GM23338 (cell line): ENCODE measurements at regions not wholly inside any gene's neighbourhood (a gene's known extent, or its start where the extent isn't known, plus 50 kb on each side); places are given as distances from the start of the nearest gene placed in this dataset.
A peak's percentile ranks its signal among the peaks of the same experiment; 100 is the strongest.

Experiments used
- ATAC-seq: fragments of 200-7000 bp; cut with Tn5 transposase; 3 replicates; pipeline ENCODE4 v1.9.1; 2020
- DNase-seq: peaks from one replicate; pipeline ENCODE4 v3.0.0-alpha.2; 2015; ENCODE audit warnings: low spot score
- H2AFZ ChIP-seq: fragments of 200-600 bp; sonication (generic); 2 replicates; pipeline ENCODE4 v1.8.0; 2016; ENCODE audit warnings: antibody characterized with exemption, mild to moderate bottlenecking, moderate library complexity
- H3F3A ChIP-seq: fragments of 200-600 bp; sonication (generic); replicated peaks from 2 replicates; pipeline ENCODE4 v1.8.0; 2017; ENCODE audit warnings: antibody characterized with exemption, mixed run types, low read depth
- H3K27ac ChIP-seq: fragments of 200-600 bp; sonication (generic); 2 replicates; pipeline ENCODE4 v1.6.1; 2016; ENCODE audit warnings: low read depth
- H3K27me3 ChIP-seq: fragments of 200-600 bp; sonication (generic); 2 replicates; pipeline ENCODE4 v1.8.0; 2016; ENCODE audit warnings: mild to moderate bottlenecking, mixed run types, moderate library complexity; ENCODE audit not compliant: insufficient read depth
- H3K36me3 ChIP-seq: fragments of 200-600 bp; sonication (generic); 2 replicates; pipeline ENCODE4 v1.8.0; 2016; ENCODE audit warnings: mild to moderate bottlenecking; ENCODE audit not compliant: insufficient read depth
- H3K4me1 ChIP-seq: fragments of 200-600 bp; sonication (generic); 2 replicates; pipeline ENCODE4 v1.8.0; 2016; ENCODE audit warnings: mild to moderate bottlenecking, moderate library complexity; ENCODE audit not compliant: insufficient read depth
- H3K4me2 ChIP-seq: fragments of 200-600 bp; sonication (generic); 2 replicates; pipeline ENCODE4 v1.7.1; 2017; ENCODE audit warnings: mixed run types
- H3K4me3 ChIP-seq: fragments of 200-600 bp; sonication (generic); 2 replicates; pipeline ENCODE4 v1.6.1; 2016; ENCODE audit warnings: mixed run types
- H3K79me2 ChIP-seq: fragments of 200-600 bp; sonication (generic); replicated peaks from 2 replicates; pipeline ENCODE4 v1.8.0; 2017; ENCODE audit warnings: mild to moderate bottlenecking; ENCODE audit not compliant: insufficient read depth
- H3K9me2 ChIP-seq: fragments of 200-600 bp; sonication (generic); 2 replicates; pipeline ENCODE4 v1.8.0; 2017; ENCODE audit not compliant: insufficient read depth
- H4K20me1 ChIP-seq: fragments of 200-600 bp; sonication (generic); replicated peaks from 2 replicates; pipeline ENCODE4 v1.8.0; 2017; ENCODE audit warnings: mild to moderate bottlenecking; ENCODE audit not compliant: insufficient read depth
- H3K27ac Mint-ChIP-seq: 2 replicates; pipeline ENCODE4 v1.8.0; 2020; ENCODE audit warnings: inconsistent platforms, mild to moderate bottlenecking, moderate library complexity, mixed read lengths
- H3K27me3 Mint-ChIP-seq: 3 replicates; pipeline ENCODE4 v1.8.0; 2022; ENCODE audit warnings: low read depth, mild to moderate bottlenecking, moderate library complexity, mixed read lengths, inconsistent platforms; ENCODE audit not compliant: insufficient read depth, poor library complexity
- H3K36me3 Mint-ChIP-seq: 3 replicates; pipeline ENCODE4 v1.8.0; 2021; ENCODE audit warnings: low read depth, mild to moderate bottlenecking, inconsistent platforms, moderate library complexity, mixed read lengths
- H3K4me1 Mint-ChIP-seq: 3 replicates; pipeline ENCODE4 v1.8.0; 2020; ENCODE audit warnings: mild to moderate bottlenecking, inconsistent platforms, mixed read lengths
- H3K4me3 Mint-ChIP-seq: 3 replicates; pipeline ENCODE4 v1.8.0; 2021; ENCODE audit warnings: moderate library complexity, mild to moderate bottlenecking, inconsistent platforms, mixed read lengths
- H3K9me3 Mint-ChIP-seq: 3 replicates; pipeline ENCODE4 v1.8.0; 2020; ENCODE audit warnings: moderate library complexity, mild to moderate bottlenecking, inconsistent platforms, mixed read lengths
- CREB1 ChIP-seq: fragments of 250-450 bp; sonication (Bioruptor Pico); IDR thresholded peaks from 2 replicates; pipeline ENCODE4 v1.5.0; 2020; ENCODE audit warnings: low read depth, mild to moderate bottlenecking, moderate library complexity
- CTCF ChIP-seq, 2 experiments: fragments of 200-600 bp in 1 of 2; sonication (generic) in 1 of 2; conservative IDR thresholded peaks; 2 replicates each; pipeline versions ENCODE4 v1.5.1 to v1.6.1; 2016 to 2017; ENCODE audit warnings: antibody characterized with exemption in 2 of 2, low read depth in 2 of 2, mild to moderate bottlenecking in 2 of 2, moderate library complexity in 1 of 2
- EZH2 ChIP-seq: fragments of 200-600 bp; sonication (generic); IDR thresholded peaks from one replicate; pipeline ENCODE4 v1.8.0; 2017; ENCODE audit warnings: antibody characterized with exemption, mild to moderate bottlenecking, low read depth; ENCODE audit not compliant: unreplicated experiment
- EZH2phosphoT487 ChIP-seq: fragments of 200-600 bp; sonication (generic); IDR thresholded peaks from one replicate; pipeline ENCODE4 v1.8.1; 2018; ENCODE audit warnings: antibody characterized with exemption; ENCODE audit not compliant: unreplicated experiment
- JUNB ChIP-seq: IDR thresholded peaks from one replicate; pipeline ENCODE4 v1.6.1; 2016; ENCODE audit warnings: antibody characterized with exemption; ENCODE audit not compliant: unreplicated experiment
- NANOG ChIP-seq: IDR thresholded peaks from 2 replicates; pipeline ENCODE4 v1.6.1; 2016; ENCODE audit warnings: antibody characterized with exemption, borderline replicate concordance
- POLR2AphosphoS5 ChIP-seq: IDR thresholded peaks from 2 replicates; pipeline ENCODE4 v1.6.1; 2016; ENCODE audit warnings: antibody characterized with exemption, low read depth
- REST ChIP-seq: IDR thresholded peaks from one replicate; pipeline ENCODE4 v1.6.1; 2018; ENCODE audit warnings: antibody characterized with exemption; ENCODE audit not compliant: unreplicated experiment
- STAT1 ChIP-seq: IDR thresholded peaks from one replicate; pipeline ENCODE4 v1.6.1; 2016; ENCODE audit warnings: antibody characterized with exemption; ENCODE audit not compliant: unreplicated experiment
- ZNF114 ChIP-seq: fragments of 250-450 bp; sonication (Bioruptor Pico); IDR thresholded peaks from 2 replicates; pipeline ENCODE4 v1.5.0; 2020; ENCODE audit warnings: mild to moderate bottlenecking, moderate library complexity
- ZNF331 ChIP-seq: fragments of 250-450 bp; sonication (Bioruptor Pico); IDR thresholded peaks from 2 replicates; pipeline ENCODE4 v1.5.0; 2020; ENCODE audit warnings: low read depth, mild to moderate bottlenecking, moderate library complexity

DNA sequence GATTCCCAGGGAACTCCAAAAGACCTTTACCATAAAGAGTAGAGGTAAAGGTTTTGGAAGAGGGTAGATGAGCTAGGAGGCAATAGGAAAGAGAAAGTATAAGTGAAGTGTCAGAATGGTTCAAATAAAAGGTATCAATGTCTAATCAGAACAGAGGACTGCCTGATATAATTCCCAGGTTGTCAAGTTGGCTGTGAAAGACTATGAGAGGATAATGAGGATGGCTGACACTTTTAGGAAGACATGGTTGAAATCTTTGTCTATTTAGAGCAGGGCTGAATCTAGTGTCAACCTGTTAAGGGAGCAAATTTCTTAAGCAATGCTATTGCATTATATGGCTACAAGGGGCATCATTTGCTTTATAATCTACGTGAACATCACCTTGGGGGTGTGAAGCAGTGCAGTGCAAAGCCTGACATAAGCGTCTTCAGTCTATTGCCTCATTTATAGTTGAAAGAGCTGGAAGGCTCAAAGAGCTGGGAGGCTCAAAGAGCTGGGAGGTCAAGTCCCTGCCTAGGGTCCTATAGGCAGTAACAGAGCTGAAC is 308.3 kb upstream of the DEPDC1 start (continued):
- TF ChIP-seq CTCF (conservative IDR thresholded peaks at IDR 0.05; ENCODE audit: low read depth in 2 of 2): no peak
- no peak for TF ChIP-seq ZNF114
- no peak for TF ChIP-seq STAT1
- TF ChIP-seq JUNB: no peak

DNA sequence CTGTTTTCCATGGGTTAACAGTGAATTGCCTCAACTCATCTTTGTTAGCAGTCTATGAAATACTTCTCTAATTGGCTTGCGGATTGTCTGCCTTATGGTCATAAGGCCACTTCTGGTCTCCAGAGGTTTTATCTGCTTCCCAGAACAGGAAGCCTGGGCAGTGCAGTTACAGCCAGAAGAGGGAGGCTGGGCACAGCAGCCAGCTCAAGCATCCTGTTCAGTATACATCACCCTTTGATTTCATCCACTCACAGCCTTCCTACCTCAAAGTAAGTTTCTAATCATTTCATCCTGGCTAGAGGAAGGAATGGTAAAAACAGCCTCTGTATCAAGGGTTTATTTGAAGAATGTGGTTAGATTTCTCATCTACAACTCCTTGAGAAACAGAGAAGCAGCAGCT is 311.5 kb upstream of the DEPDC1 start:
- no peaks in the 10 kb centered on the region for H3K79me2 ChIP-seq
- no peaks in the 10 kb centered on the region for H3K4me1 ChIP-seq
- Mint-ChIP-seq H3K27me3 (no peaks in the 10 kb centered on the region), H3K36me3 (no peaks in the 10 kb centered on the region), H3K9me3 (no peaks in the 10 kb centered on the region), H3K4me1 (no peaks in the 10 kb centered on the region), H3K27ac (no peak overlapping the region), H3K4me3 (no peak overlapping the region)
- H3K4me3 ChIP-seq: no peak overlapping the region
- H2AFZ ChIP-seq: no peak overlapping the region
- DNase-seq (peak; percentile 24), ATAC-seq (peak; percentile 58)
- H3F3A ChIP-seq: no peaks in the 10 kb centered on the region
- H3K27me3 ChIP-seq: no peaks in the 10 kb centered on the region
- H3K27ac ChIP-seq: no peak overlapping the region
- no peak overlapping the region for H3K4me2 ChIP-seq
- peak in 1 of 2 experiments; percentile 17; a peak in 2 of 4 replicates for TF ChIP-seq CTCF (conservative IDR thresholded peaks at IDR 0.05; ENCODE audit: low read depth in 2 of 2)
- no peak for TF ChIP-seq EZH2phosphoT487
- no peaks in the 10 kb centered on the region; the same call in 1 of the 2 replicates for H3K9me2 ChIP-seq
- H4K20me1 ChIP-seq: no peaks in the 10 kb centered on the region
- no peaks in the 10 kb centered on the region for H3K36me3 ChIP-seq

GRCh38 chr1:68811806-68812205 is 314.9 kb upstream of the DEPDC1 start:
- Histone ChIP-seq H3K36me3 (no peaks in the 10 kb centered on the region), H4K20me1 (no peaks in the 10 kb centered on the region), H3K4me3 (no peak overlapping the region), H3K27me3 (no peaks in the 10 kb centered on the region), H3K9me2 (no peaks in the 10 kb centered on the region; the same call in 1 of the 2 replicates), H3K27ac (no peak overlapping the region), H3K79me2 (no peaks in the 10 kb centered on the region), H3F3A (no peaks in the 10 kb centered on the region), H3K4me2 (no peak overlapping the region), H2AFZ (no peak overlapping the region), H3K4me1 (no peaks in the 10 kb centered on the region)
- H3K36me3 Mint-ChIP-seq: no peaks in the 10 kb centered on the region
- ATAC-seq: no peak
- peaks cover 3% of the 10 kb centered on the region for H3K27me3 Mint-ChIP-seq
- no peaks in the 10 kb centered on the region for H3K4me1 Mint-ChIP-seq
- no peak overlapping the region for H3K27ac Mint-ChIP-seq
- no peak for DNase-seq
- no peaks in the 10 kb centered on the region for H3K9me3 Mint-ChIP-seq
- H3K4me3 Mint-ChIP-seq: no peak overlapping the region
- TF ChIP-seq ZNF331 (CRISPR knock-in tag) (no peak), CTCF (conservative IDR thresholded peaks at IDR 0.05; ENCODE audit: low read depth in 2 of 2) (no peak), JUNB (no peak), CREB1 (CRISPR knock-in tag) (no peak), ZNF114 (no peak), REST (no peak), POLR2AphosphoS5 (no peak), EZH2 (no peak), NANOG (no peak), EZH2phosphoT487 (no peak), STAT1 (no peak)
